B cell (primary cell): ENCODE measurements at regions not wholly inside any gene's neighbourhood (a gene's known extent, or its start where the extent isn't known, plus 50 kb on each side); places are given as distances from the start of the nearest gene placed in this dataset.
"Not testable (repeated sequence)": the region's sequence is repeated elsewhere in the genome, so short reads cannot be mapped to it uniquely, and the experiment has no call there.

Experiments
- ATAC-seq: fragments of 200-7000 bp; cut with Tn5 transposase; one replicate; pipeline ENCODE4 v1.10.0; 2021; ENCODE audit warnings: low read depth, mild to moderate bottlenecking, moderate number of reproducible peaks, moderate library complexity
- CTCF ChIA-PET: fragments of 350-600 bp; sonication (Branson Sonifier 250); formaldehyde crosslinking; loops from one replicate; lab custom pipeline; 2021; ENCODE audit warnings: antibody characterized with exemption, inconsistent platforms; lab: Charles Lee
- POLR2A ChIA-PET: fragments of 350-600 bp; sonication (Branson Sonifier 250); formaldehyde crosslinking; loops from one replicate; lab custom pipeline; 2021; ENCODE audit warnings: antibody characterized with exemption; lab: Charles Lee
- DNase-seq: peaks from one replicate; pipeline ENCODE4 v3.0.0; 2013
- H2AFZ ChIP-seq: 2 replicates; pipeline ENCODE4 v1.6.1; 2012; ENCODE audit warnings: mild to moderate bottlenecking, low read depth, low read length; ENCODE audit not compliant: insufficient read depth, poor library complexity, severe bottlenecking
- H3K27ac ChIP-seq, 2 donors: 1 replicate in 1 of 2; 2 replicates in 1 of 2; pipeline ENCODE4 v1.5.1; 2012 to 2013; ENCODE audit warnings: low read length in 2 of 2, mild to moderate bottlenecking in 2 of 2, moderate library complexity in 1 of 2
- H3K27me3 ChIP-seq, 4 experiments: fragments of 200-600 bp in 1 of 4; sonication (generic) in 1 of 4; replicated peaks in 1 of 4; 1 replicate in 2 of 4; 2 replicates in 2 of 4; pipeline versions ENCODE4 v1.6.1 to v1.7.0; 2013 to 2016; ENCODE audit warnings: low read length in 3 of 4, mild to moderate bottlenecking in 2 of 4, mixed read lengths in 1 of 4, moderate library complexity in 1 of 4; ENCODE audit not compliant: insufficient read depth in 4 of 4, control insufficient read depth in 3 of 4; ENCODE audit errors: control extremely low read depth in 1 of 4
- H3K36me3 ChIP-seq, 2 experiments: replicated peaks in 1 of 2; 1 replicate in 1 of 2; 2 replicates in 1 of 2; pipeline versions ENCODE4 v1.6.1 to v1.7.1; 2013; ENCODE audit warnings: low read length in 1 of 2; ENCODE audit not compliant: insufficient read depth in 2 of 2, control insufficient read depth in 1 of 2; ENCODE audit errors: control extremely low read depth in 1 of 2, extremely low read depth in 1 of 2
- H3K4me1 ChIP-seq, 2 donors: fragments of 200-600 bp in 1 of 2; sonication (generic) in 1 of 2; 1 replicate in 1 of 2; 2 replicates in 1 of 2; pipeline versions ENCODE4 v1.5.1 to v1.6.1; 2013 to 2017; ENCODE audit warnings: low read length in 2 of 2; ENCODE audit not compliant: control insufficient read depth in 2 of 2, insufficient read depth in 2 of 2
- H3K4me2 ChIP-seq: replicated peaks from 2 replicates; pipeline ENCODE3; 2012; ENCODE audit warnings: mild to moderate bottlenecking, low read depth, low read length; ENCODE audit not compliant: poor library complexity, severe bottlenecking
- H3K4me3 ChIP-seq, 5 experiments: fragments of 200-600 bp in 1 of 5; sonication (generic) in 1 of 5; 1 replicate in 3 of 5; 2 replicates in 2 of 5; pipeline versions ENCODE4 v1.5.1 to v1.7.0; 2011 to 2016; ENCODE audit warnings: low read length in 4 of 5, mild to moderate bottlenecking in 4 of 5, low read depth in 2 of 5, control low read depth in 1 of 5, moderate library complexity in 1 of 5; ENCODE audit not compliant: insufficient read depth in 1 of 5; ENCODE audit errors: control extremely low read depth in 1 of 5, extremely low read depth in 1 of 5
- H3K79me2 ChIP-seq: fragments of 200-600 bp; sonication (generic); one replicate; pipeline ENCODE4 v1.6.0; 2016; ENCODE audit warnings: low read length; ENCODE audit not compliant: control insufficient read depth, insufficient read depth
- H3K9ac ChIP-seq: fragments of 200-600 bp; sonication (generic); 2 replicates; pipeline ENCODE4 v1.6.1; 2017; ENCODE audit warnings: mild to moderate bottlenecking, low read length, moderate library complexity
- H3K9me3 ChIP-seq, 3 donors: one replicate each; pipeline versions ENCODE4 v1.6.1 to v1.7.1; 2013; ENCODE audit warnings: low read length in 2 of 3; ENCODE audit not compliant: control insufficient read depth in 2 of 3, insufficient read depth in 1 of 3; ENCODE audit errors: control extremely low read depth in 1 of 3
- H4K20me1 ChIP-seq: 2 replicates; pipeline ENCODE4 v1.6.0; 2012; ENCODE audit warnings: mild to moderate bottlenecking, low read length; ENCODE audit not compliant: insufficient read depth, control insufficient read depth, poor library complexity, severe bottlenecking
- H3K27ac Mint-ChIP-seq: one replicate; pipeline ENCODE4 v1.8.0; 2021; ENCODE audit warnings: mixed read lengths
- H3K27me3 Mint-ChIP-seq: one replicate; pipeline ENCODE4 v1.8.0; 2021; ENCODE audit warnings: mixed read lengths
- H3K4me1 Mint-ChIP-seq: one replicate; pipeline ENCODE4 v1.8.0; 2021; ENCODE audit warnings: mixed read lengths
- H3K4me3 Mint-ChIP-seq: one replicate; pipeline ENCODE4 v1.8.0; 2021; ENCODE audit warnings: mixed read lengths
- H3K9me3 Mint-ChIP-seq: one replicate; pipeline ENCODE4 v1.8.0; 2022; ENCODE audit warnings: mixed read lengths; ENCODE audit not compliant: insufficient read depth
- CTCF ChIP-seq: fragments of 200-600 bp; IDR thresholded peaks from one replicate; pipeline ENCODE4 v1.8.0; 2022; ENCODE audit warnings: antibody characterized with exemption, mild to moderate bottlenecking
- EZH2 ChIP-seq: IDR thresholded peaks from 2 replicates; pipeline ENCODE4 v1.6.1; 2012; ENCODE audit warnings: borderline replicate concordance, low read depth, mild to moderate bottlenecking, moderate library complexity, low read length; ENCODE audit not compliant: insufficient read depth, poor library complexity, severe bottlenecking
- WGBS: methylation state at CpG from one replicate; pipeline ENCODE4 v1.1.5; 2013; ENCODE audit warnings: missing lambda C conversion rate; ENCODE audit not compliant: insufficient coverage; 5-methylcytosine and 5-hydroxymethylcytosine counted together
- intact Hi-C: fragments of 100-400 bp; cut with micrococcal nuclease; formaldehyde crosslinking; loops from one replicate; pipeline ENCODE4 v1.10.0; 2022

GRCh38 chr12:62010973-62011372, 249.2 kb upstream of the USP15 start:
- H3K9me3 Mint-ChIP-seq, H3K27ac Mint-ChIP-seq, H3K36me3 ChIP-seq, H3K27me3 ChIP-seq, intact Hi-C loops, H3K9me3 ChIP-seq, CTCF ChIA-PET, H3K27me3 Mint-ChIP-seq, H4K20me1 ChIP-seq, ATAC-seq, H3K4me2 ChIP-seq, H3K4me3 Mint-ChIP-seq, DNase-seq, H3K4me3 ChIP-seq, H3K27ac ChIP-seq, H3K4me1 ChIP-seq, H3K9ac ChIP-seq, H2AFZ ChIP-seq, H3K79me2 ChIP-seq, H3K4me1 Mint-ChIP-seq, POLR2A ChIA-PET: not testable (repeated sequence)
- WGBS: 97% methylated on average over 22 of the region's 22 CpGs

GRCh38 chr12:62014330-62014729, 245.9 kb upstream of the USP15 start:
- peaks cover 0 to 3% (median 0%) of the 10 kb centered on the region in 3 donors for H3K9me3 ChIP-seq
- H3K27ac ChIP-seq: no peak overlapping the region
- H3K79me2 ChIP-seq: no peaks in the 10 kb centered on the region
- no peaks in the 10 kb centered on the region for H4K20me1 ChIP-seq
- DNase-seq: no peak
- H3K27me3 ChIP-seq: no peaks in the 10 kb centered on the region
- H3K4me3 Mint-ChIP-seq: no peak overlapping the region
- H3K4me1 Mint-ChIP-seq: no peaks in the 10 kb centered on the region
- ChIA-PET CTCF (no interaction called here), POLR2A (no interaction called here)
- no peaks in the 10 kb centered on the region for H3K9me3 Mint-ChIP-seq
- H3K36me3 ChIP-seq: no peaks in the 10 kb centered on the region
- no peak overlapping the region for H3K27ac Mint-ChIP-seq
- no peak overlapping the region for H3K4me3 ChIP-seq
- no peaks in the 10 kb centered on the region for H3K4me1 ChIP-seq
- H2AFZ ChIP-seq: no peak overlapping the region
- H3K27me3 Mint-ChIP-seq: no peaks in the 10 kb centered on the region
- ATAC-seq: no peak
- WGBS: 95% methylated on average over 7 of the region's 8 CpGs
- intact Hi-C loops: no loop called here
- no peak overlapping the region for H3K4me2 ChIP-seq
- no peak overlapping the region for H3K9ac ChIP-seq
- no peak for TF ChIP-seq CTCF
- TF ChIP-seq EZH2: no peak
